ENCODE measurements at regions not wholly inside any gene's neighbourhood (a gene's known extent, or its start where the extent isn't known, plus 50 kb on each side); places are given as distances from the start of the nearest gene placed in this dataset.
"Not testable (repeated sequence)": the region's sequence is repeated elsewhere in the genome, so short reads cannot be mapped to it uniquely, and the experiment has no call there.

DNA sequence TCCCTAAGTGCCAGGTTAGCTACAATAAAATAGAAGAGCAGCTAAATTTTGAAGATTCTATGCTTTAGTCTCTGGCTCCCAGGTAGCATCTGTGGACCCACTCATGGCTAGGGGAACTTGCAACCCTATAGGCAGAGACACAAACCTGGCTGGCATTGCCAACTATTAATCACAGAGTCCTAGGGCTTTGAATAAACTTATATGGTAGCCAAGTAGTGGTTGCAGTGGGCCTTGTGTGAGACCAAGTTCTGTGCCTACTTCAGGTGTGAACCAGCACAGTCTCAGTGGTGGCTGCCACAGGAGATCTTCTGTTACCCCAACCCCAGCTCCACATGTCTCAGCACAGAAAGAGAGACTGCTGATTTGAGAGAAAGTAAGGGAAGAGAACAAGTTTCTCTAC, 62.9 kb upstream of the ZNG1F start:
- not testable (repeated sequence) for H3K4me1 ChIP-seq (ENCODE audit: control insufficient read depth, extremely low read depth, insufficient read depth, low read length); H3K36me3 ChIP-seq (ENCODE audit: control insufficient read depth, insufficient read depth, low read length); H3K9me3 ChIP-seq (ENCODE audit: control insufficient read depth, insufficient read depth, low read depth, low read length); H3K4me2 ChIP-seq (ENCODE audit: extremely low read depth, insufficient read depth, low read length); H4K20me1 ChIP-seq (ENCODE audit: control insufficient read depth, extremely low read depth, insufficient read depth, low read length); H3K27ac ChIP-seq (ENCODE audit: insufficient read depth, low read length); H3K4me3 ChIP-seq (replicated peaks in 1 of 4; ENCODE audit: control extremely low read depth in 1 of 4, insufficient read depth in 1 of 4, low read depth in 3 of 4, low read length in 4 of 4); DNase-seq (ENCODE audit: low read depth in 2 of 2); H3K27me3 ChIP-seq (ENCODE audit: control insufficient read depth, insufficient read depth, low read length); H3K9ac ChIP-seq (ENCODE audit: insufficient read depth, low read length); H2AFZ ChIP-seq (ENCODE audit: low read length); H3K79me2 ChIP-seq (ENCODE audit: control insufficient read depth, insufficient read depth, low read length)

DNA sequence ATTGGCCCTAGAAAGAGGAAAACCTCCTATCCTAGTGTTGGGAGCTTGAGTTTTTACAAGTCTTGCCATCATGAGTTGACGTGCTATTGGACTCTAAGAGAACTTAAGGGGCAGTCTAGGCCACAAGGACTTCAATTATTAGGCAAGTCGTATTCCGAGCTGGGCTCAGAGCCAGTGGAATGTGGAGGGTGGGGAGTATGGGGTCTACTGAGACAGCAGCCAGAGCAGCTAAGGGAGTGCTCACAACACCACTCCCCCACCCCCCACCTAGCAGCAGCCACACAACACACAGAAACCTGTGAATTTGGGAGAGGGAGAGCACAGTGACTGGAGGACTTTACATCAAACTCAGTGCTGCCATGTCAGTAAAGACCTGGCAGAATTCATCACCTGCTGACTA, 62.0 kb upstream of the ZNG1F start:
- H3K27ac ChIP-seq (ENCODE audit: insufficient read depth, low read length); H3K27me3 ChIP-seq (ENCODE audit: control insufficient read depth, insufficient read depth, low read length); H3K9me3 ChIP-seq (ENCODE audit: control insufficient read depth, insufficient read depth, low read depth, low read length); H3K79me2 ChIP-seq (ENCODE audit: control insufficient read depth, insufficient read depth, low read length); H3K36me3 ChIP-seq (ENCODE audit: control insufficient read depth, insufficient read depth, low read length); H2AFZ ChIP-seq (ENCODE audit: low read length); H4K20me1 ChIP-seq (ENCODE audit: control insufficient read depth, extremely low read depth, insufficient read depth, low read length); H3K4me1 ChIP-seq (ENCODE audit: control insufficient read depth, extremely low read depth, insufficient read depth, low read length); H3K9ac ChIP-seq (ENCODE audit: insufficient read depth, low read length); H3K4me3 ChIP-seq (replicated peaks in 1 of 4; ENCODE audit: control extremely low read depth in 1 of 4, insufficient read depth in 1 of 4, low read depth in 3 of 4, low read length in 4 of 4); H3K4me2 ChIP-seq (ENCODE audit: extremely low read depth, insufficient read depth, low read length): not testable (repeated sequence)
- DNase-seq (ENCODE audit: low read depth in 2 of 2) = peak in 1 of 2 donors; percentile 3

- H3K4me1 ChIP-seq (ENCODE audit: control insufficient read depth, extremely low read depth, insufficient read depth, low read length); H3K4me3 ChIP-seq (replicated peaks in 1 of 4; ENCODE audit: control extremely low read depth in 1 of 4, insufficient read depth in 1 of 4, low read depth in 3 of 4, low read length in 4 of 4); H3K4me2 ChIP-seq (ENCODE audit: extremely low read depth, insufficient read depth, low read length); H2AFZ ChIP-seq (ENCODE audit: low read length); H4K20me1 ChIP-seq (ENCODE audit: control insufficient read depth, extremely low read depth, insufficient read depth, low read length); H3K9ac ChIP-seq (ENCODE audit: insufficient read depth, low read length); DNase-seq (ENCODE audit: low read depth in 2 of 2); H3K36me3 ChIP-seq (ENCODE audit: control insufficient read depth, insufficient read depth, low read length); H3K27me3 ChIP-seq (ENCODE audit: control insufficient read depth, insufficient read depth, low read length); H3K27ac ChIP-seq (ENCODE audit: insufficient read depth, low read length); H3K9me3 ChIP-seq (ENCODE audit: control insufficient read depth, insufficient read depth, low read depth, low read length); H3K79me2 ChIP-seq (ENCODE audit: control insufficient read depth, insufficient read depth, low read length): not testable (repeated sequence)
These were observed 57.6 kb upstream of the ZNG1F start for GRCh38 chr9:41246702-41247101.
